NCI-H82 (cell line): ENCODE measurements at regions not wholly inside any gene's neighbourhood (a gene's known extent, or its start where the extent isn't known, plus 50 kb on each side); places are given as distances from the start of the nearest gene placed in this dataset.
"Not testable (repeated sequence)": the region's sequence is repeated elsewhere in the genome, so short reads cannot be mapped to it uniquely, and the experiment has no call there.

Source experiments
- DNase-seq: peaks from one replicate; lab custom pipeline; 2025; lab: John Stamatoyannopoulos, UW

GRCh38 chr9:110123341-110124095 lies 84.4 kb downstream of the C9orf152 start:
- DNase-seq = no peak

DNA sequence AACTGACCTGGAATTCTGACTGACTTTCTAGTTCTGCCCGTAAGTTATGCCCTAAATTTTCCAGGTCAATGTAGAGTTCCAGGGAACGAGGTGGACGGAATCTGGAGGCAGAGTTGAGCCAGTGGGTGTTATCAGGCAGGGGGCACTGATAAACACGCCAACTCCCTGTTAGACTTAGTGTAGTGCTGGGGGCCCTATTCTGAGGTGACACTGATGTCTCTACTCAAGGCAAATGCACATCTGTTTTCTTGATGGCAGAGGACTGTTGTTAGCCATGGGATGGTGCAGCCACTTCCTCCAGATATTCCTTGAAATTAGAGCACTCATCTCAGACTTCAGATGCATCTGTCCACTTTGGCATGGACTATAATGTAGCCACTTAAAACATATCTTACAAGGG lies 83.5 kb downstream of the C9orf152 start:
- no peak for DNase-seq

DNA sequence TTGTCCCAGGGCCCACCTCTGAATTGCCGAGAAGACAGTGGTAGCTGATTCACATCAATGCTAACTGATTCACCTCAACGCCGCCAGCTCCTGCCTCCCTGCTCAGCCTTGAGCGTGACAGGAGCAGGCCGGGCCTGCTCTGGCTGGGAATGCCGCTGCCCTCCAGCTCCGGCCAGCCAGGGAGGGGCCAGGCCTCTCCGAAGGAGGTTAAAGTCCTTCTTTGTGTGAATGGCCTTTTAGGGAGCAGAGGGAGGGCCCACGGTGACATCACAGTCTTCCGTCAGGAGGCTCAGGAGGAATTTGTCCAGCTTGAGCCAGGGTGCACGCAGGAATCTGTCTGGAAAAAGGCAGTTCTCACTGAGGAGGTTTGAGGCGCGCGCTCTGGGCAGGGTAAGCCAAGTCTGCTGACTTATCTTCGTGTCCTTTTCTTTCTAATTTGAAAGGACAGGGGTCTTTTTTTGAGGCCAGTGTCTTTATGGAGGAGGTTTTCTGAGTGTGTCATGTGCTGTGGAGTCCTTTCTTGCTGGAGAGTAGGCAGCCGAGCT lies 82.7 kb downstream of the C9orf152 start:
- no peak for DNase-seq

DNA sequence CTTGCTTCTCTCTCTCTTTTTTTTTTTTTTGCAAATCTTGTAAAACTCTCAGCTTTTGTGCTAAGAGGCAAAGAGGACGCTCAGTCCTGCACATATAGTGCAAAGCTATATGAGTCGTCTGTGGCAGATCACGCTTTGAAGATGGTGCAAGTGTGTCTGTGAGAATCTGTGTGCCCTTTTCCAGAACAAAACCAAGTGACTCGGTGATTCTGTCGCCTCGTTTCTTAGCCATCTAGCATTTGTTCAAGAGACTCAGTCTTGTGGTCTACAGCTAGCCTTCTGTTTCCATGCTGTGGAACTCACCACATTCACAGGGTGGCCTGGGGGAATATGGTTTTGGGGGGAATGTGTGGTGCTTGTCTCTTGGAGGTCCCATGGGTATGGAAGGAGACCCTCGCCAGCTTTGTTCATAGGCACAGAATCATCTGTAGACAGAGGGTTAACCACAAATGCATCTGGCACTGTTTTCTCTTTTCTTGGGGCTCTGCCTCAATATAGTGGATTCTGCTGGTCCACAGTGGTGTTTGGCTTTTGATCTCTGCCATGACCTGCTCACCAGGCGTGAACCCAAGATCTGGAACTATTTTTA lies 82.1 kb downstream of the C9orf152 start:
- no peak for DNase-seq

DNA sequence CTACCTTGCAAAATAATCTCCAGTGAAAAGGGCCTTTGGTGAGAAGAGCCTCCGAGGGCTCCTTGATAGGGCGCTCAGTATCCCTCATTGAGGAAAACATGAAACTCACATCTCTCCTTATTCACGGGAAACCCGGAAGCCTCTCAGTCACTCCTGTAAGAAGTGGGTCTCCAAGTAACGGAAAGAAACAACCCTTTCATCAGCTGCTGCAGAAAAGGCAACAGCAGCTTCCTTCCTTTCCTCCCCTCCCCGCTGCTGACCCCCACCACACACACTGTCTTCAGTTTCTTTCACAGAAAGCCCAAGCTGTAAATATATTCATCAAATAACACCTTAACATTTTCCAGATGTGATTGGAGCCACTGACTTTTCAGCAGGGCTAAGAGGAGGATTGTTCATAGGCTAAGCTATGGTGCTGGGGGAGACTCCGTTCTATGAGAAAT lies 81.4 kb downstream of the C9orf152 start:
- DNase-seq = no peak

- DNase-seq = no peak
These were observed 80.7 kb downstream of the C9orf152 start for GRCh38 chr9:110126986-110127864.

DNA sequence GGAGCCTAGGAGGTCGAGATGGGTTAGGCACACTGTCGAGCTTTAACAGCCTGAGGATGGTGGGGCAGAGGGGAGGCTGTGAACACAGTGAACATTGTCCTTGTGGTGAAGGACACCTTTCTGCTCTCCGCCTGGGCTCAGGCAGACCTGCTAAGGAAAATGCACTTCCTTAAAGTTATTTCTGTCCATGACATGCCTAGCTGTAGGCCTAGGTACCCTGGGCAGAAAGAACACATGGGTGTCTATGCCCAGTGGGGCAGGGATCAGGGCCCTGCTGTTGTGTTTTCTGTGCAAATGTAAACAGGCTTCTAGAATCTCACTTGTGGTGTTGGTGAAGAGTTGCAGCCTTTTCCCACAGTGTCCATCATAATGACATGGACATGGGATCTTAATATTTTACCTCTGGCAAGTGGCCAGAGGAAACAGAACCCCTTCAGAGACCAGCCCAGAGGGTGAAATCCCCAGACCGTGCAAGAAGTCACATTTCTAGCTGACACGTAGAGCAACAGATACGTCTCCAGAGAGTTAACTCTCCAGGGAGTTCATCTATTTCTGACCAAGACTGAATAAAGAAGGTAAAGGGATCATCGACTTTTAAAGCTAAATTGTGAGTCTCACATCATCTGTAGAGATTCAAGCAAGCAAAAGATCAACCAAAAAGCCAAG lies 79.2 kb downstream of the C9orf152 start:
- DNase-seq = no peak

DNA sequence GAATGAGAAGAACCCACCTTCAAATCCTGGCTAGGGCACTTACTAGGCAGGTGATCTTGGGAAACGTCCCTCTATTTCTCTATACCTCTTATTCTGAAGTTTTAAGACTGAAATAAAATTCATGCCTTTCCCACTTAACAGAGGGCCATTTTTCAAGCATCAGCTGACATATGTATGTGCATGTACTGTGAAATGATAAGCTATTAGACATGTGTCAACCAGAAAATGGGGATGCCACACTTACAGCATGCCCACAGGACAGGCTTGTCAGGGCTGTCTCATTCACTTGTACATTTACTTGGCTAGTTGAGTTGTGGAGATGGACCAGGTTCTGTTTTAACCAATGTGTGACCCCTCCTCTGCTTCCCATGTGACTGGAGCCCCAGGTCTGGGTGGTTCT lies 78.5 kb downstream of the C9orf152 start:
- DNase-seq = no peak

GRCh38 chr9:110130211-110130610 lies 77.7 kb downstream of the C9orf152 start:
- no peak for DNase-seq

DNA sequence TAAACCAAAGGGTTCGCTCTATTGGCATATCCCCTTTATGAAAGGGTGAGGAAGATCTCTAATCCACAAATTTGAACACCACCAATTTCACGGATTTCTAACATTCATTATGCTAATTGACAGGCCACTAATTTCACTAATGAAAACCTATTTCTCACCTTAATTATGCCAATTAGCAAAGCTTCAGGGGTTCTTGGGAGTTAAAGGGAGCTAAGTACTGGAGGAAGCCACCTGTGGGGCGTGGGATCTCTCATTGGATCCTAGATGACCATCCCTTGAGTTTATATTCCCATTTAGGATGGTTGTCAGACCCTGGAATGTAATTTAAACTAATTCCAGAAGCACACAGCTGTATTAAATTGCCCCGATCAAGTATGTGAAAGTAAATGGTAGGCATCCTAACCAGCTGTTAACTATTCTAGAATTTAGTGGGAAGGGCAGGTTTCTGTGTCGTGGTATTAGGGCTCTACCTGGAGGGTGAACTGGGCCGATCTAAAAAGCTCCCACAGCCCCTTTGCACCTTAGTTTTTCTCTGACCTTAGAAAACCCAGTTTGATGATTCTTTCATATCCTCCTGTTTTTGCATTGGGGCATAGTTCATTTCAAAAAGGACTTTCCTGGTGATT lies 77.1 kb downstream of the C9orf152 start:
- no peak for DNase-seq

- DNase-seq = no peak
These were observed 76.5 kb downstream of the C9orf152 start for GRCh38 chr9:110131499-110131898.

GRCh38 chr9:110132531-110132930 lies 75.4 kb downstream of the C9orf152 start:
- DNase-seq = not testable (repeated sequence)

DNA sequence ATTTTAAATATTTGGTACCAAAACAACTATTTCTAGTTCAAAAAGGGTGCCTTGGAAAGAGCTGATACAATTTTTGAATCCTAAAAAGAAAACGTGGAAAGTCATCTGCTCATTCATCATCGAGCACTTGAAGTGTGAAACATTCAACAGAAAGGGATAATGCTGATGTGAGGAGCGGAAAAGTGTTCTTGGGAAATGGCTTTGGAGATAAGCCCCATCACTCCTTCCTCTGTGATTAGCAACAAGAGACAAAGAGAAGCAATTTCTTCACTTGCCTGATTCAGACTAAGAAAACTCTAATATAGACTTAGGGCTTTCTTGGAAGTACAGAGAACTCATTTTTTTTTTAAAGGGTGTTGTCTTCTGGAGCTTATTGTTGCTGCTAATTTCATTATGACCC lies 74.9 kb downstream of the C9orf152 start:
- no peak for DNase-seq

- no peak for DNase-seq
These were observed 74.2 kb downstream of the C9orf152 start for GRCh38 chr9:110133608-110134210.

GRCh38 chr9:110135846-110136245 lies 72.1 kb downstream of the C9orf152 start:
- no peak for DNase-seq

GRCh38 chr9:110136802-110137201 lies 71.2 kb downstream of the C9orf152 start:
- no peak for DNase-seq

GRCh38 chr9:110140276-110140675 lies 67.7 kb downstream of the C9orf152 start:
- no peak for DNase-seq

- no peak for DNase-seq
These were observed 66.6 kb downstream of the C9orf152 start for GRCh38 chr9:110141227-110141793.

- DNase-seq = no peak
These were observed 65.7 kb downstream of the C9orf152 start for GRCh38 chr9:110142253-110142652.

DNA sequence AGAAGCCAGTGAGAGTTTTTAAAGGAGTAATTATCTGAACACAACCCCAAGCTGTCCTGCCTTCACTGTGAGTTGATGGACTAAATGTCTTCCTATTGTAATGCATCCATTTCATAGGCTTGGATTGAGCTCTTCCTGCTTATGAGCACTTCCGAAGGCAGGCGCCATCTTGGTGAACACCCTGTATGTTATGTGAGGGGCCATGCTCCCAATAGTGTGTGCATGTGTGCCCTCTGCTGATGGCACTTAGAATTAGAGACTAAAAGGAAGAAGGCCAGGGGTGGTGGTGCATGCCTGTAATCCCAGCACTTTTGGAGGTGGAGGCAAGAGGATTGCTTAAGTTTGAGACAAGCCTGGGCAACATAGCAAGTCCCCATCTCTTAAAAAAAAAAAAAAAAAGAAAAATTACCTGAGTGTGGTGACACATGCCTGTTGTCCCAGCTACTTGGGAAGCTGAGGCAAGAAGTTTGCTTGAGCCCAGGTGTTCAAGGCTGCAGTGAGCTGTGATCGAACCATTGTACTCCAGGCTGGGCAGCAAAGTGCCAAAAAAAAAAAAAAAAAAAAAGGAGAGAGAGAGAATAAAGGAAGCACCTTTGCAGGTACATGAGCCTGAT lies 65.0 kb downstream of the C9orf152 start:
- DNase-seq = peak; percentile 73
